ENCODE measurements at regions not wholly inside any gene's neighbourhood (a gene's known extent, or its start where the extent isn't known, plus 50 kb on each side); places are given as distances from the start of the nearest gene placed in this dataset.

DNA sequence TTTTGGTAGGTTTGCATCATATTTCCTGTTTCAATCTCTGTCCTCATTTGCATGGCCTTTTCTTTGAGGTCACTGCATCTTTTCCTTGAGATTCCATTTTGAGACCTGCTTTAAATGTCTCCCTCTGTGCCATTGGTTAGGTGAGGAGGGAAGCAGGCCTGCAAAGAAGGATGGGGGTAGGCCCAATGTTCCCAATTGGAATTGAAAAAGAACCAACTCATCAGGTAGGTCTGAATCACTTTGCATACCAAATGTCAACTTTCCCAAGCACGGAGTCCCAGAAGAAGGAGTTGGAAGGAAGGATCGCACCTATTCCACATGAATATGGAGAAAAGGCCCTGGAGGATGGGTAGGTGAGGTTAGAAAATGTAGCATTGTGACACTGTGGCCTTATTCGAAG is 318.5 kb downstream of the BLID start:
- no peak for TF ChIP-seq CTCF (conservative IDR thresholded peaks at IDR 0.05; ENCODE audit: control insufficient read depth, insufficient read depth, low read depth, low read length)
- H3K4me3 ChIP-seq (ENCODE audit: control insufficient read depth, low read depth, low read length) = no peak overlapping the region
- DNase-seq (ENCODE audit: low read depth) = no peak

DNA sequence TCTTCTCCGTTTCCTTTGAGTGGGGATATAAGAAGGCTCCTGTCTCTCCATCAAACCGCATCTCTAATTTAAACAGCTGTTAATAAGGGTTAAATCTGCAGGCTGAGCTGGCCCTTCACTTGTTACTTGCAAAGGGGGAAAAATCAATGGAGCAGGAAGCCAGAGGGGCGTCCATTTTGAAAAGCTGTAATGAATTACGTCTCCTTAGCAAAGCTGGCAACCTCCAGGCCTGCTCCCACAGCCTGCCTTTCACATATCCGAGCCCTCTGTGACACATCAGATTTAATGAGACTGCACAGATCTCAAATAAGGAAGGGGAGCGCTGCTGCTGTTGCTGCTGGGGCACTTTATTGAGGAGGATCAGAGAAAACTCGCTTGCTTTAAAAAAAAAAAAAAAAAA is 320.8 kb downstream of the BLID start:
- TF ChIP-seq CTCF (conservative IDR thresholded peaks at IDR 0.05; ENCODE audit: control insufficient read depth, insufficient read depth, low read depth, low read length) = no peak
- DNase-seq (ENCODE audit: low read depth) = no peak
- H3K4me3 ChIP-seq (ENCODE audit: control insufficient read depth, low read depth, low read length) = no peak overlapping the region

DNA sequence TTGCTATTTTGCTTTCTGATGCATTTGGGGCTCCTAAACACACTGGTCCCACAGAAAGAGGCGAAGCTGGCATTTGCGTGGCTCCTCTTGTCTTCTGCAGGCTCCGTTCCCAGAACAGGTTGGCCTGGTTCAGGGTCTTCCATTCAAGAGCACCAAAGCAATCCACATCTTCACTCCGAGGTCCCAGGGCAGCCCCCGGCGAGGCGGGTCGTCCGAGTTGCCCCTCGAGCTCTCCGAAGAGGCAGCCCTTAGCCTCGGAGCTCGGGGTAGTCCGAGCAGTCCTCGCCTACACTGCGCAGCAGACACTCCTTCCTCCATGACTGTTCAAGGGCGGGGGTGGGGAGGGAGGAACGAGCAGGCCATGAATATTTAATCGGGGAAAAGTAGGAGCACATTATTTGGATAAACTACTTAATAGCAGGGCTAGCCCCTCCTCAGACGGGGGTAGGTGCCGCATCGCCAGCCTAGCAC is 321.3 kb downstream of the BLID start:
- no peak for TF ChIP-seq CTCF (conservative IDR thresholded peaks at IDR 0.05; ENCODE audit: control insufficient read depth, insufficient read depth, low read depth, low read length)
- no peak overlapping the region for H3K4me3 ChIP-seq (ENCODE audit: control insufficient read depth, low read depth, low read length)
- DNase-seq (ENCODE audit: low read depth) = no peak

DNA sequence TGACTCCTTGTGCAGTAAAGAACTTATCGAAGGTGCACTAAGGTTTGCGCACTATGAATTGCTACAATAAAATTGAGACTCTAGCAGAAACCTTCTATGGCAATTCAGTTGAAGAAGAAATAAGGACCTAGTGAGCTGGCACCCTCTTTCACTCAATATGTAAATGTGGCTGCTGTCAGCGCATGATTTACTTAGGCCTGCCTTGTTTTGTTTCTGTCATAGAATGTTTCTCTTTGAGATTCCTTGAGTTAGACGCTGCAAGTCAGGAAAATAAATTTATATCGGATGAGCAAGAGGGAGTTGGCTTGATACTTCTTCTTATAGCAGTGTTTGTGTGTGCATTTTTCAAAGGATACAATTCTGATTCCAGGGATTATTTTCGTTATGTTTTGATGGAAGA is 322.1 kb downstream of the BLID start:
- H3K4me3 ChIP-seq (ENCODE audit: control insufficient read depth, low read depth, low read length) = no peak overlapping the region
- DNase-seq (ENCODE audit: low read depth) = no peak
- no peak for TF ChIP-seq CTCF (conservative IDR thresholded peaks at IDR 0.05; ENCODE audit: control insufficient read depth, insufficient read depth, low read depth, low read length)

- no peak for DNase-seq (ENCODE audit: low read depth)
- no peak for TF ChIP-seq CTCF (conservative IDR thresholded peaks at IDR 0.05; ENCODE audit: control insufficient read depth, insufficient read depth, low read depth, low read length)
- H3K4me3 ChIP-seq (ENCODE audit: control insufficient read depth, low read depth, low read length) = no peak overlapping the region
These were observed 322.7 kb downstream of the BLID start for GRCh38 chr11:121793291-121793690.

GRCh38 chr11:121792185-121792584 is 323.8 kb downstream of the BLID start:
- H3K4me3 ChIP-seq (ENCODE audit: control insufficient read depth, low read depth, low read length) = no peak overlapping the region
- no peak for DNase-seq (ENCODE audit: low read depth)
- no peak for TF ChIP-seq CTCF (conservative IDR thresholded peaks at IDR 0.05; ENCODE audit: control insufficient read depth, insufficient read depth, low read depth, low read length)

DNA sequence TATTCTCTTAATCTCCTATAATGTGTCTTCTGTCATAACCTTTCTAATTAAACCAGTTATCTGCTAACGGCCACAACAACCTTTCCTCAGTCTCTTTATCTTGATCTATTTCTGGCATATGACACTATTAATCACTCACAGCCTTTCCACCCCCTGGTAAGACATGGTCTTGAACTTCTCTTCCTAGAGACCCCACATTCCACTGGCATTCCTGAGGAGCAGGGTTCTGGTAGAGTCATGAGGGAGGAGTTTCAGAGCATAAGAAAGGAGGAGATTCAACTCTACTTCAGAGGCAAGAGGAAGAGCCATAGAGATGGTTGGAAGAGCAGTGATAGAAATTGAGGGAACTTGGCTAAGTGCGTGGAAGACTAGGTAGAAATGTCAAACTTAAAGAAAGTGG is 325.6 kb downstream of the BLID start:
- no peak for TF ChIP-seq CTCF (conservative IDR thresholded peaks at IDR 0.05; ENCODE audit: control insufficient read depth, insufficient read depth, low read depth, low read length)
- no peak overlapping the region for H3K4me3 ChIP-seq (ENCODE audit: control insufficient read depth, low read depth, low read length)
- DNase-seq (ENCODE audit: low read depth) = no peak

All from fibroblast of mammary gland (primary cell).